ENCODE measurements at regions not wholly inside any gene's neighbourhood (a gene's known extent, or its start where the extent isn't known, plus 50 kb on each side); places are given as distances from the start of the nearest gene placed in this dataset.

- Mint-ChIP-seq H3K9me3 (peaks cover 29% of the 10 kb centered on the region), H3K36me3 (ENCODE audit: low read depth) (no peaks in the 10 kb centered on the region), H3K4me3 (no peak overlapping the region), H3K4me1 (ENCODE audit: low read depth) (no peaks in the 10 kb centered on the region), H3K27me3 (ENCODE audit: low read depth) (no peaks in the 10 kb centered on the region), H3K27ac (no peak overlapping the region)
- DNase-seq (ENCODE audit: low spot score): no peak
Measured at GRCh38 chr4:187302457-187303150, 578.9 kb upstream of the FAT1 start.

GRCh38 chr4:187304133-187304532, 580.5 kb upstream of the FAT1 start:
- Mint-ChIP-seq H3K27ac (no peak overlapping the region), H3K4me1 (ENCODE audit: low read depth) (no peaks in the 10 kb centered on the region), H3K9me3 (peaks cover 22% of the 10 kb centered on the region), H3K27me3 (ENCODE audit: low read depth) (no peaks in the 10 kb centered on the region), H3K36me3 (ENCODE audit: low read depth) (no peaks in the 10 kb centered on the region), H3K4me3 (no peak overlapping the region)
- no peak for DNase-seq (ENCODE audit: low spot score)

GRCh38 chr4:187307131-187307530, 583.5 kb upstream of the FAT1 start:
- H3K27me3 Mint-ChIP-seq (ENCODE audit: low read depth): no peaks in the 10 kb centered on the region
- no peaks in the 10 kb centered on the region for H3K36me3 Mint-ChIP-seq (ENCODE audit: low read depth)
- no peak overlapping the region for H3K4me3 Mint-ChIP-seq
- no peak overlapping the region for H3K27ac Mint-ChIP-seq
- DNase-seq (ENCODE audit: low spot score): no peak
- H3K4me1 Mint-ChIP-seq (ENCODE audit: low read depth): no peaks in the 10 kb centered on the region
- H3K9me3 Mint-ChIP-seq: peaks cover 21% of the 10 kb centered on the region

DNA sequence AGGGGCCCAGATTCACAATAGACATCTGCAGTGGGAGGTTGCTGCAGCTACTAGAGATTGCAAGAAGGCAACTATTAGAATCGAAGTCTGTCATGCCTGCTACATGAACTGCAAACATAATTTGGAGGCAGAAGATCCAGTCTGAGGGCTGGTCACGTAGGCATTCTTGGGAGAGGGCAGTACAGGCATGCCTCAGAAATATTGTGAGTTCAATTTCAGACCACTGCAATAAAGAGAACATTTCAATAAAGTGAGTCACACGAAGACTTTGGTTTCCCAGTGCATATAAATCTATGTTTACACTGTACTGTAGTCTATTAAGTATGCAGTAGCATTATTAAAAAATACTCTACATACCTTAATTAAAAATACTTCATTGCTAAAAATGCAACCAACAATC, 585.8 kb upstream of the FAT1 start:
- Mint-ChIP-seq H3K27ac (no peak overlapping the region), H3K4me3 (no peak overlapping the region), H3K4me1 (ENCODE audit: low read depth) (no peaks in the 10 kb centered on the region), H3K36me3 (ENCODE audit: low read depth) (no peaks in the 10 kb centered on the region), H3K9me3 (peaks cover 22% of the 10 kb centered on the region), H3K27me3 (ENCODE audit: low read depth) (no peaks in the 10 kb centered on the region)
- no peak for DNase-seq (ENCODE audit: low spot score)

DNA sequence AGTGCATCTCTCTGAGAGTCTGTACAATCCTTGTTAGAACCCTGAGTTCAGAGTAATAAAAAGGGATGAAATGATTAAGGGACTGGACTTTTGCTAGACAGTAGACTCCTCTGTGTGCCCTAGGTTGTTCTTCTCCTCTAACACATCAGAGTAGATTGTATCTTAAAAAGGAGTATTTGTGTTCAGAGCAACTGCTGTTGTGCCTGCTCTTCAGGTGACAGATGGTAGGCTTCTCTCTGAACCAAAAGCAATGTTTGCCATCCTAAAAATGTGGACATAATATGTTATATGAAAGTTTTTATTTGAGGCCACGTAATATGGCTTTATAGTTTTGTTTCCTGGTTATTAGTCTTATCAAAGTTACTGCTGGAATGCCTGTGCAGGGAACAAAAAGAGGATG, 588.6 kb upstream of the FAT1 start:
- Mint-ChIP-seq H3K4me3 (no peak overlapping the region), H3K27me3 (ENCODE audit: low read depth) (no peaks in the 10 kb centered on the region), H3K36me3 (ENCODE audit: low read depth) (no peaks in the 10 kb centered on the region), H3K4me1 (ENCODE audit: low read depth) (no peaks in the 10 kb centered on the region), H3K27ac (no peak overlapping the region), H3K9me3 (peaks cover 24% of the 10 kb centered on the region)
- DNase-seq (ENCODE audit: low spot score): no peak

DNA sequence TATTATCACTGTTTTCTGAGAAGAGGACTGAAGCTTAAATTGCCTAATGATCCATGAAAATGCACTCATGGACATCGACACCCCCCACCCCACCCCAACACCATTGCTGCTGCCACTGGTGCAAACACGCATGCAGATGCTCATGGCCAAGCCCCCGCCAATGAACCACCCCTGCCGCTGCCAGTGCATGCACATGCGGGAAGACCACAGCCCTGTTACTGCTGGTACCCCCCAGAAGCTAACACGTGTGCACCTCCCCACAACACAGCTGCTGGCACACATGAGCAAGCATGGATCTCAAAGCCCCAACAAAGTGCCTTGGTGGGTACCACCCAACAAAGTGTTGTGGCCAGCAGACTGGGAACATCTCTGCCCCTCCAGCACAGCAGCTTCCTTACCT, 594.1 kb upstream of the FAT1 start:
- no peaks in the 10 kb centered on the region for H3K4me1 Mint-ChIP-seq (ENCODE audit: low read depth)
- no peak overlapping the region for H3K27ac Mint-ChIP-seq
- H3K4me3 Mint-ChIP-seq: no peak overlapping the region
- H3K27me3 Mint-ChIP-seq (ENCODE audit: low read depth): no peaks in the 10 kb centered on the region
- DNase-seq (ENCODE audit: low spot score): no peak
- peaks cover 38% of the 10 kb centered on the region for H3K9me3 Mint-ChIP-seq
- no peaks in the 10 kb centered on the region for H3K36me3 Mint-ChIP-seq (ENCODE audit: low read depth)

GRCh38 chr4:187321711-187322110, 598.1 kb upstream of the FAT1 start:
- no peaks in the 10 kb centered on the region for H3K4me1 Mint-ChIP-seq (ENCODE audit: low read depth)
- H3K27ac Mint-ChIP-seq: no peak overlapping the region
- no peaks in the 10 kb centered on the region for H3K36me3 Mint-ChIP-seq (ENCODE audit: low read depth)
- no peak for DNase-seq (ENCODE audit: low spot score)
- peaks cover 39% of the 10 kb centered on the region for H3K9me3 Mint-ChIP-seq
- no peak overlapping the region for H3K4me3 Mint-ChIP-seq
- H3K27me3 Mint-ChIP-seq (ENCODE audit: low read depth): no peaks in the 10 kb centered on the region

GRCh38 chr4:187332141-187332540, 608.5 kb upstream of the FAT1 start:
- H3K4me1 Mint-ChIP-seq (ENCODE audit: low read depth): no peaks in the 10 kb centered on the region
- H3K36me3 Mint-ChIP-seq (ENCODE audit: low read depth): no peaks in the 10 kb centered on the region
- DNase-seq (ENCODE audit: low spot score): no peak
- H3K4me3 Mint-ChIP-seq: no peak overlapping the region
- H3K27me3 Mint-ChIP-seq (ENCODE audit: low read depth): no peaks in the 10 kb centered on the region
- no peak overlapping the region for H3K27ac Mint-ChIP-seq
- H3K9me3 Mint-ChIP-seq: peaks cover 50% of the 10 kb centered on the region

- no peaks in the 10 kb centered on the region for H3K27me3 Mint-ChIP-seq (ENCODE audit: low read depth)
- DNase-seq (ENCODE audit: low spot score): no peak
- H3K4me3 Mint-ChIP-seq: no peak overlapping the region
- H3K4me1 Mint-ChIP-seq (ENCODE audit: low read depth): no peaks in the 10 kb centered on the region
- H3K27ac Mint-ChIP-seq: no peak overlapping the region
- H3K36me3 Mint-ChIP-seq (ENCODE audit: low read depth): no peaks in the 10 kb centered on the region
- H3K9me3 Mint-ChIP-seq: peaks cover 44% of the 10 kb centered on the region
Measured at GRCh38 chr4:187333151-187333550, 609.5 kb upstream of the FAT1 start.

DNA sequence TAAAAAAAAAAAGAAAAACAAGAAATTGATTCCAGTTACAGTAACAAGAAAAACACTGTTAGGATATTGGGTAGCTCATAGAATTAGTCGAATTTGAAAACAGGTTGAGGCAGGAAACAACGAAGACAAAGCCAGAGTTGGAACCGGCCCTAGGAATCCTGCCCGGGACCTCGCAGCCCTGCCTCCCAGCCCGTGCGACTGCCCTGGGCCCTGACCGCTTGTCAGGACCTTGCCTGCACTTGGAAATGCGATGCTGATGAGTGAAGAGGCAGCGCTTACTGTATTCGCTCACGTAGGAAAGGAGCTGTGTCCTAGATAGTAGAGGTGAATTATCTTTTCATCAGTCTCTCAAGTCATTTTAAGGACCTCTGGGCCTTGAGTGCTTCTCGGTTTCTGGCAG, 611.7 kb upstream of the FAT1 start:
- H3K27ac Mint-ChIP-seq: no peak overlapping the region
- no peaks in the 10 kb centered on the region for H3K4me1 Mint-ChIP-seq (ENCODE audit: low read depth)
- no peak overlapping the region for H3K4me3 Mint-ChIP-seq
- peaks cover 40% of the 10 kb centered on the region for H3K9me3 Mint-ChIP-seq
- no peak for DNase-seq (ENCODE audit: low spot score)
- H3K27me3 Mint-ChIP-seq (ENCODE audit: low read depth): no peaks in the 10 kb centered on the region
- no peaks in the 10 kb centered on the region for H3K36me3 Mint-ChIP-seq (ENCODE audit: low read depth)

DNA sequence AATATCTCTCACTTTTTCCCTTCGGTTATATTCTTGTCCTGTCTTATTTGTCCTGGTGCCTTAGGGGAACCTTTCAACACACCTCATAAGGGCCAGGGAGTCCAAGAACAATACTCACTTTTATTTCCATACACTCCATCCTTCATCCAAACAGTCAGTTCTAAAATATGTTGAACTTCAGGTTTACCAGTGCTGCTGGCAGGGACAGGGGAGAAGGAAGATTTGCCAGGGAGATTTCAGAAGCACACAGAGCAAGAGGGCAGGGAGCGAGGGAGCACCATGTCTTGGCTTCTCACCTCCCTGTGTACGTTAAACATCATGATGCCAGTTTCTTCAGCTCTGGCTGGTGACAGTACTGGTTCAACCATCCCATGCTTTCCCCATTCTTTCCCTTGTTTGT, 631.1 kb upstream of the FAT1 start:
- Mint-ChIP-seq H3K4me1 (ENCODE audit: low read depth) (no peaks in the 10 kb centered on the region), H3K4me3 (no peak overlapping the region), H3K9me3 (peaks cover 27% of the 10 kb centered on the region), H3K36me3 (ENCODE audit: low read depth) (no peaks in the 10 kb centered on the region), H3K27me3 (ENCODE audit: low read depth) (no peaks in the 10 kb centered on the region), H3K27ac (no peak overlapping the region)
- DNase-seq (ENCODE audit: low spot score): no peak

DNA sequence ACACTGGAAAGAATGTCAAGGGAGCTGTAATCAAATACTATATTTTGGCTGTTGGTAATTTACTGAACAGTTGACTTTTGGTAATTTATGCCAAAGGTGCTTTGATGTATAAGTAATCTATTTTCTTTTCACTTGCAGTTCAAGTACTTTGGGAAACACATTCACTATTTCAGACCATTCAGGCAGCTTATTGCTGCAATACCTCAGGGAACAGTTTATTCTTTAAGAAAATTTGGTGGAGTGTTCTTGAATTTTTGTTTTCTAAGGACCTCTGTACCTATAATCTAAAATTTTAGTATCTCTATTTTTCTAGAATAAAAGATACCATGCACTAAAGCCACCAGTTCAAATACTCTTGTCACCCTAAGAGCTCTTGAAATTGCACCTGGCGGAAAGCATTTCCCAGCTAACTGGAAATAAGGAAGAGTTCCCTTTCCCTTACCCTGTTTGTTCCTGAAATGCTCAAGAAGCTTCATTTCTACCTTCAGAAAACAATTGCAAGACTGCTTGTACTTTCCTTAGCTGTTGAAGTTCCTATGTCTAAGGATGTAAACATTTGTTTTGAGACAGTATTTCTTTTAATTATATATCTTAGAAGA, 633.5 kb upstream of the FAT1 start:
- Mint-ChIP-seq H3K27me3 (ENCODE audit: low read depth) (no peaks in the 10 kb centered on the region), H3K4me3 (no peak overlapping the region), H3K4me1 (ENCODE audit: low read depth) (no peaks in the 10 kb centered on the region), H3K27ac (no peak overlapping the region), H3K36me3 (ENCODE audit: low read depth) (no peaks in the 10 kb centered on the region), H3K9me3 (peaks cover 23% of the 10 kb centered on the region)
- no peak for DNase-seq (ENCODE audit: low spot score)

DNA sequence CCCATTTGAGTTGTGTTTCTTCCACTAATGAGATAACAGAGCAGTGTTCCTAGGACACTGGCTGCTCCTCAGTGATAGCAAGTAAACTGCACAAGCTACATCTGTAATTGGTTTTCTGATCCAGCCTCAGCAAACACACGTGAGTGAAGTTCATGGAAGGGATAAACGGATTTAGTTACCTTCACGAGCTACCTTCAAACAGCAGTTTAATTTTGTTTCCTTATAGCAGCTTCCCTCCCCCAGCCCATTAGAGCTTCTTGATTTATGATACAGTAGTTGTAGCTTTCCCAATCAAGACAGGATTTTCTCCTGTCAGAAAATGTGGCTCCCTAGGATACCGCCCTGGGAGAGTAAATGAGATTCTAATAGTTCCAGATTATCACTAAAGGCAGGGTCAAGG, 634.2 kb upstream of the FAT1 start:
- Mint-ChIP-seq H3K4me3 (no peak overlapping the region), H3K27ac (no peak overlapping the region), H3K36me3 (ENCODE audit: low read depth) (no peaks in the 10 kb centered on the region), H3K9me3 (peaks cover 19% of the 10 kb centered on the region), H3K27me3 (ENCODE audit: low read depth) (no peaks in the 10 kb centered on the region), H3K4me1 (ENCODE audit: low read depth) (no peaks in the 10 kb centered on the region)
- DNase-seq (ENCODE audit: low spot score): no peak

DNA sequence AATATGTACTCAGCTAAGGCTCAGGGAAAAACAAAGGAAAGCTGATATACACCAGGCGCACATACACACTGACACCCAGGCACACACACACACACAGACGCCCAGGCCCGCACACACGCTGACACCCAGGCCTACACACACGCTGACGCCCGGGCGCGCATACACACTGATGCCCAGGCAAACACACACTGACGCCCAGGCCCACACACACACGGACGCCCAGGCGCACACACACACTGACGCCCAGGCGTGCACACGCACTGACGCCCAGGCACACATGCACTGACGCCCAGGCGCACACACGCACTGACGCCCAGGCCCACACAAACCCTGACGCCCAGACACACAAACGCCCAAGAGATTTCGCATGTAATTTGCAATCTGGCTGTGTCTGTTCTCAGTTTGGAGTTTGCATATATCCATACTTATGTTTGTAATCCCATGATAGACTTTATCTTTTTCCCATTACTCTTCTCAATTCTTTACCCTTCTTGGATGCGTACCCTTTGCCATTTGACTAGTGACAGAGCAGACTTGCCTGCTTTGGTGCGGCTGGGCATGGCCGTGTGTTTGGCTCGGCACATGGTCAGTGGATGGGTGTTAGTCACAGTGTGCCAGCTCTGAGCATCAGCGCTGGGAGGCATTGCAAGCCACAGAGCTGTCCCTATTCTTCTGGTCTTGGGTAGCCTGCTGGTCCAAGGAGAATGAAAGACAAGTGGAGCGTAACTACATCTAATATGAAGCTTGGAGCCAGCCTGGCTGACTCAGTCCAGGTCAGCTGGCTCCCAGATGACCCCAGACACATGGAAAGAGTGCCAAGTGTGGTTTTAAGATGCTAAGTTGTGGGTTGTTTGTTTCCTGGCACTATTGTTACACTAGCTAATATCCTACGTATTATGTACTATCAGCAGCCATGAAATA, 632.4 kb upstream of the ZFP42 start:
- DNase-seq (ENCODE audit: low spot score): no peak
- Mint-ChIP-seq H3K9me3 (peaks cover 20% of the 10 kb centered on the region), H3K27ac (no peak overlapping the region), H3K36me3 (ENCODE audit: low read depth) (peaks cover 2% of the 10 kb centered on the region), H3K4me1 (ENCODE audit: low read depth) (no peaks in the 10 kb centered on the region), H3K4me3 (no peak overlapping the region), H3K27me3 (ENCODE audit: low read depth) (no peaks in the 10 kb centered on the region)

All from T-helper 2 cell treated with Interferon-gamma antibody and Interleukin-4, amounts not matched to agents 5 μg/mL and 100 μg/mL, for 36 hours (primary cell).